Peyer's patch (tissue), 4 donors: ENCODE measurements at regions not wholly inside any gene's neighbourhood (a gene's known extent, or its start where the extent isn't known, plus 50 kb on each side); places are given as distances from the start of the nearest gene placed in this dataset.

Source experiments
- DNase-seq, 3 donors: peaks; one replicate each; pipeline ENCODE4 v3.0.0-alpha.2; 2017 to 2019
- H3K27ac ChIP-seq, 4 donors: fragments of 200-600 bp; sonication (generic); one replicate each; pipeline ENCODE4 v1.5.1; 2016 to 2019
- H3K27me3 ChIP-seq, 2 donors: fragments of 200-600 bp; sonication (generic); one replicate each; pipeline ENCODE4 v1.5.1; 2019
- H3K36me3 ChIP-seq, 3 donors: fragments of 200-600 bp; sonication (generic); one replicate each; pipeline ENCODE4 v1.5.1; 2016 to 2019
- H3K4me1 ChIP-seq, 4 donors: fragments of 200-600 bp; sonication (generic); one replicate each; pipeline ENCODE4 v1.5.1; 2016 to 2019
- H3K4me3 ChIP-seq, 4 donors: fragments of 200-600 bp; sonication (generic); 1 replicate in 3 of 4; 2 replicates in 1 of 4; pipeline ENCODE4 v1.5.1; 2016 to 2019; ENCODE audit warnings: mild to moderate bottlenecking in 1 of 4
- H3K9me3 ChIP-seq, 4 donors: fragments of 200-600 bp; sonication (generic); one replicate each; pipeline ENCODE4 v1.5.1; 2016 to 2019; ENCODE audit warnings: mild to moderate bottlenecking in 1 of 4
- CTCF ChIP-seq, 6 experiments: fragments of 450-650 bp in 4 of 6; fragments of 200-600 bp in 2 of 6; sonication (generic) in 1 of 6; IDR thresholded peaks; one replicate each; pipeline ENCODE4 v1.5.1; 2017 to 2019; ENCODE audit warnings: antibody characterized with exemption in 6 of 6, mild to moderate bottlenecking in 3 of 6, moderate library complexity in 1 of 6
- POLR2A ChIP-seq, 2 donors: fragments of 450-650 bp; IDR thresholded peaks; one replicate each; pipeline ENCODE4 v1.5.1; 2017; ENCODE audit warnings: antibody characterized with exemption in 2 of 2, mild to moderate bottlenecking in 2 of 2, moderate library complexity in 2 of 2

GRCh38 chr14:97791906-97792305 is 994.7 kb downstream of the VRK1 start:
- no peak for DNase-seq
- H3K4me3 ChIP-seq, result no peak overlapping the region
- no peak overlapping the region for H3K27ac ChIP-seq
- H3K27me3 ChIP-seq, result no peaks in the 10 kb centered on the region
- no peaks in the 10 kb centered on the region for H3K9me3 ChIP-seq
- no peaks in the 10 kb centered on the region for H3K36me3 ChIP-seq
- no peaks in the 10 kb centered on the region for H3K4me1 ChIP-seq
- no peak for TF ChIP-seq POLR2A (IDR thresholded peaks at IDR 0.05)
- TF ChIP-seq CTCF (IDR thresholded peaks at IDR 0.05), result no peak

GRCh38 chr14:97796511-97796910 is 999.3 kb downstream of the VRK1 start:
- no peak for TF ChIP-seq CTCF (IDR thresholded peaks at IDR 0.05)
- Histone ChIP-seq H3K4me1 (no peaks in the 10 kb centered on the region), H3K27ac (no peak overlapping the region)

GRCh38 chr14:97798176-97798575 is 1001.0 kb downstream of the VRK1 start:
- Histone ChIP-seq H3K4me3 (no peak overlapping the region), H3K27me3 (no peaks in the 10 kb centered on the region), H3K4me1 (no peaks in the 10 kb centered on the region), H3K36me3 (no peaks in the 10 kb centered on the region), H3K9me3 (no peaks in the 10 kb centered on the region), H3K27ac (no peak overlapping the region)
- TF ChIP-seq POLR2A (IDR thresholded peaks at IDR 0.05) (no peak), CTCF (IDR thresholded peaks at IDR 0.05) (no peak)
- no peak for DNase-seq

More at GRCh38 chr14:97796511-97796910, 999.3 kb downstream of the VRK1 start:
- no peak overlapping the region for H3K4me3 ChIP-seq
- no peak for DNase-seq
- H3K36me3 ChIP-seq, result no peaks in the 10 kb centered on the region
- no peaks in the 10 kb centered on the region for H3K9me3 ChIP-seq
- H3K27me3 ChIP-seq, result no peaks in the 10 kb centered on the region

GRCh38 chr14:97802430-97803373 is 1005.5 kb downstream of the VRK1 start:
- no peaks in the 10 kb centered on the region for H3K36me3 ChIP-seq
- H3K27me3 ChIP-seq, result no peaks in the 10 kb centered on the region
- no peaks in the 10 kb centered on the region for H3K4me1 ChIP-seq
- TF ChIP-seq POLR2A (IDR thresholded peaks at IDR 0.05) (no peak), CTCF (IDR thresholded peaks at IDR 0.05) (no peak)
- no peak for DNase-seq
- no peak overlapping the region for H3K27ac ChIP-seq
- H3K4me3 ChIP-seq, result no peak overlapping the region
- H3K9me3 ChIP-seq, result no peaks in the 10 kb centered on the region

GRCh38 chr14:97804056-97804455 is 1006.9 kb downstream of the VRK1 start:
- H3K36me3 ChIP-seq, result no peaks in the 10 kb centered on the region
- TF ChIP-seq CTCF (IDR thresholded peaks at IDR 0.05), result no peak
- no peak for TF ChIP-seq POLR2A (IDR thresholded peaks at IDR 0.05)
- no peak overlapping the region for H3K4me3 ChIP-seq
- H3K9me3 ChIP-seq, result no peaks in the 10 kb centered on the region
- H3K27me3 ChIP-seq, result no peaks in the 10 kb centered on the region
- H3K4me1 ChIP-seq, result no peaks in the 10 kb centered on the region
- no peak overlapping the region for H3K27ac ChIP-seq
- no peak for DNase-seq
